ENCODE measurements at regions not wholly inside any gene's neighbourhood (a gene's known extent, or its start where the extent isn't known, plus 50 kb on each side); places are given as distances from the start of the nearest gene placed in this dataset.

- H3K36me3 ChIP-seq, result no peaks in the 10 kb centered on the region
- no peaks in the 10 kb centered on the region for H3K9me3 ChIP-seq
- H3K27ac ChIP-seq, result no peak overlapping the region
- peaks cover 0 to 14% (median 0%) of the 10 kb centered on the region in 4 donors for H3K4me1 ChIP-seq
- DNase-seq, result no peak
- TF ChIP-seq CTCF (IDR thresholded peaks at IDR 0.05) (no peak), POLR2A (IDR thresholded peaks at IDR 0.05) (no peak)
- H3K4me3 ChIP-seq, result no peak overlapping the region
- H3K27me3 ChIP-seq, result no peaks in the 10 kb centered on the region
Measured at GRCh38 chr5:124637011-124637410, 109.4 kb downstream of the ZNF608 start.

DNA sequence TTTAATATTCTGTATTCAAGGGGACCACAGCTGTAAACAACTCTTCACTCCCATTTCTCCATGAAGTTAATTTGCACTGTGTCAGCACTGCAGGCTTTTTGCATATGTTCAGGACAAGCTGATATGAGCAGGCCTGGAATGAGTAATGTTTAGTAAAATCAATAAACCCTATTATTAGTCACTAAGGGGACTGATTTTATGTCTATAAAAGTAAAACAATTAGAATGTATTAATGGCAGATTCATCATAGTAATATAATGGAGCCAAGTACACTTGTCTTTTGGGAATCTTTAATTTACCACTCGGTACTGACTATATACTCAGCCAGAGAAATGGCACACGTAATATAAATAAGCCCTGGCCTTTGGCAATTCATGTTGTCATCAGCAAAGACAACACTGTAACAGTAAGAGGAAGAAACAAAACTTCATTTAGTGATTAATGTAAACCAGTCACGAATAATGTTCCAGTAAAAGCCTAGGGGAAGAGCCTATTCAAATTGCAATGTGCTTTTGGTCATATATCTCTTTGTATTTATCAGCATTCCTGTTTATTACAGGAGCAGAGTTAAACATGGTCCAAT is 111.6 kb downstream of the ZNF608 start:
- no peak for TF ChIP-seq POLR2A (IDR thresholded peaks at IDR 0.05)
- no peak for TF ChIP-seq CTCF (IDR thresholded peaks at IDR 0.05)
- H3K9me3 ChIP-seq, result no peaks in the 10 kb centered on the region
- DNase-seq, result no peak
- no peaks in the 10 kb centered on the region for H3K36me3 ChIP-seq
- H3K27me3 ChIP-seq, result no peaks in the 10 kb centered on the region
- H3K27ac ChIP-seq, result no peak overlapping the region
- peaks cover 0 to 14% (median 0%) of the 10 kb centered on the region in 4 donors for H3K4me1 ChIP-seq
- H3K4me3 ChIP-seq, result no peak overlapping the region

- no peak for DNase-seq
- Histone ChIP-seq H3K27ac (no peak overlapping the region), H3K9me3 (no peaks in the 10 kb centered on the region), H3K36me3 (no peaks in the 10 kb centered on the region), H3K4me1 (peaks cover 0 to 14% (median 0%) of the 10 kb centered on the region in 4 donors), H3K27me3 (no peaks in the 10 kb centered on the region), H3K4me3 (no peak overlapping the region)
- TF ChIP-seq POLR2A (IDR thresholded peaks at IDR 0.05) (no peak), CTCF (IDR thresholded peaks at IDR 0.05) (no peak)
Measured at GRCh38 chr5:124634228-124634739, 112.2 kb downstream of the ZNF608 start.

DNA sequence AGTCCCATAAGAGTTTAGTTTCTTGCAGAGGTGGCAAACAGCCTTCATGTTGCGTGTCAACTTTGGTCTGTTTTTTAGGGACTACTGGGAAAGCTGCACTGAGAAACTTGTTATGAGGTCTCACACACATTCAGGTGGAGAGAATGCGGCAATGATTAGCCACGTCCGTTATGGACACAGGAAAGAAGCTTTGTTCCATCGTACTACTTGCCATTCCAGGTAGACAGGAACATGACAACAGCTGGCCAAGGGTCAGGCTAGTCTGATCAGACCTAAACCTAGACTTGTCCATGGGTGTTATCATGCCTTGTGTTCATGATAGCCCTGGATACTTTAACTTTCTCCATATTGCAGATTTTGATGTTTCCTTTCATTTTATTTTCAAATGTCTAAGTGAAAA is 113.2 kb downstream of the ZNF608 start:
- Histone ChIP-seq H3K36me3 (no peaks in the 10 kb centered on the region), H3K27me3 (no peaks in the 10 kb centered on the region), H3K9me3 (no peaks in the 10 kb centered on the region), H3K27ac (no peak overlapping the region), H3K4me1 (peaks cover 0 to 14% (median 0%) of the 10 kb centered on the region in 4 donors), H3K4me3 (no peak overlapping the region)
- no peak for DNase-seq
- TF ChIP-seq POLR2A (IDR thresholded peaks at IDR 0.05) (no peak), CTCF (IDR thresholded peaks at IDR 0.05) (no peak)

- H3K27ac ChIP-seq, result no peak overlapping the region
- H3K36me3 ChIP-seq, result no peaks in the 10 kb centered on the region
- H3K9me3 ChIP-seq, result no peaks in the 10 kb centered on the region
- H3K4me1 ChIP-seq, result peaks cover 0 to 14% (median 0%) of the 10 kb centered on the region in 4 donors
- no peak overlapping the region for H3K4me3 ChIP-seq
- H3K27me3 ChIP-seq, result no peaks in the 10 kb centered on the region
- DNase-seq, result no peak
- TF ChIP-seq POLR2A (IDR thresholded peaks at IDR 0.05) (no peak), CTCF (IDR thresholded peaks at IDR 0.05) (no peak)
Measured at GRCh38 chr5:124631874-124632550, 114.4 kb downstream of the ZNF608 start.
